AML-193 (cell line): ENCODE measurements at regions not wholly inside any gene's neighbourhood (a gene's known extent, or its start where the extent isn't known, plus 50 kb on each side); places are given as distances from the start of the nearest gene placed in this dataset.
"Not testable (repeated sequence)": the region's sequence is repeated elsewhere in the genome, so short reads cannot be mapped to it uniquely, and the experiment has no call there.

Source experiments
- DNase-seq, 2 experiments: peaks; one replicate each; lab custom pipeline; 2025; lab: John Stamatoyannopoulos, UW

- DNase-seq = not testable (repeated sequence)
Measured at GRCh38 chr15:20308027-20308690, 233.4 kb downstream of the GOLGA6L6 start.

- DNase-seq = not testable (repeated sequence)
Measured at GRCh38 chr15:20307137-20307536, 234.5 kb downstream of the GOLGA6L6 start.

GRCh38 chr15:20306497-20307106, 235.0 kb downstream of the GOLGA6L6 start:
- not testable (repeated sequence) for DNase-seq

- not testable (repeated sequence) for DNase-seq
Measured at GRCh38 chr15:20305912-20306311, 235.7 kb downstream of the GOLGA6L6 start.

GRCh38 chr15:20305015-20305465, 236.6 kb downstream of the GOLGA6L6 start:
- not testable (repeated sequence) for DNase-seq

- DNase-seq = not testable (repeated sequence)
Measured at GRCh38 chr15:20304282-20305014, 237.2 kb downstream of the GOLGA6L6 start.

GRCh38 chr15:20303248-20304171, 238.1 kb downstream of the GOLGA6L6 start:
- not testable (repeated sequence) for DNase-seq

GRCh38 chr15:20302141-20303069, 239.2 kb downstream of the GOLGA6L6 start:
- DNase-seq = not testable (repeated sequence)

GRCh38 chr15:20301471-20302081, 240.0 kb downstream of the GOLGA6L6 start:
- DNase-seq = not testable (repeated sequence)

- DNase-seq = not testable (repeated sequence)
Measured at GRCh38 chr15:20301041-20301390, 240.6 kb downstream of the GOLGA6L6 start.

- not testable (repeated sequence) for DNase-seq
Measured at GRCh38 chr15:20300351-20301040, 241.1 kb downstream of the GOLGA6L6 start.

GRCh38 chr15:20297603-20298123, 243.9 kb downstream of the GOLGA6L6 start:
- DNase-seq = not testable (repeated sequence)

- DNase-seq = not testable (repeated sequence)
Measured at GRCh38 chr15:20296261-20296660, 245.3 kb downstream of the GOLGA6L6 start.

GRCh38 chr15:20295238-20295811, 246.3 kb downstream of the GOLGA6L6 start:
- DNase-seq = no peak

- DNase-seq = no peak
Measured at GRCh38 chr15:20294651-20295237, 246.9 kb downstream of the GOLGA6L6 start.

GRCh38 chr15:20292422-20293005, 249.1 kb downstream of the GOLGA6L6 start:
- not testable (repeated sequence) for DNase-seq

GRCh38 chr15:20291616-20292015, 250.0 kb downstream of the GOLGA6L6 start:
- not testable (repeated sequence) for DNase-seq

- DNase-seq = not testable (repeated sequence)
Measured at GRCh38 chr15:20290606-20291005, 251.0 kb downstream of the GOLGA6L6 start.
